Activated T-cell treated with anti-CD3 and anti-CD28 coated beads, Interleukin-2, amount 50 U/mL, for 48 hours (primary cell): ENCODE measurements at regions not wholly inside any gene's neighbourhood (a gene's known extent, or its start where the extent isn't known, plus 50 kb on each side); places are given as distances from the start of the nearest gene placed in this dataset.
"Not testable (repeated sequence)": the region's sequence is repeated elsewhere in the genome, so short reads cannot be mapped to it uniquely, and the experiment has no call there.

Experiments used
- DNase-seq, 2 experiments: peaks; one replicate each; pipeline ENCODE4 v3.0.0-alpha.2; 2020

GRCh38 chrX:112367065-112367464 is 284.5 kb upstream of the TRPC5 start:
- no peak for DNase-seq

GRCh38 chrX:112359906-112360305 is 277.3 kb upstream of the TRPC5 start:
- no peak for DNase-seq

GRCh38 chrX:112355931-112356330 is 273.4 kb upstream of the TRPC5 start:
- no peak for DNase-seq

GRCh38 chrX:112341598-112341997 is 259.0 kb upstream of the TRPC5 start:
- DNase-seq: no peak

GRCh38 chrX:112313201-112313600 is 230.6 kb upstream of the TRPC5 start:
- DNase-seq: no peak

- no peak for DNase-seq
These were observed 223.5 kb upstream of the TRPC5 start for GRCh38 chrX:112306027-112306426.

- DNase-seq: no peak
These were observed 197.4 kb upstream of the TRPC5 start for GRCh38 chrX:112279940-112280339.

- DNase-seq: no peak
These were observed 188.4 kb upstream of the TRPC5 start for GRCh38 chrX:112270991-112271390.

GRCh38 chrX:112266136-112266535 is 183.6 kb upstream of the TRPC5 start:
- DNase-seq: no peak

GRCh38 chrX:112259375-112259774 is 176.8 kb upstream of the TRPC5 start:
- DNase-seq: no peak

GRCh38 chrX:112254896-112255295 is 172.3 kb upstream of the TRPC5 start:
- no peak for DNase-seq

- DNase-seq: no peak
These were observed 165.1 kb upstream of the TRPC5 start for GRCh38 chrX:112247714-112248113.

GRCh38 chrX:112235547-112235946 is 153.0 kb upstream of the TRPC5 start:
- no peak for DNase-seq

GRCh38 chrX:112233164-112233563 is 150.6 kb upstream of the TRPC5 start:
- DNase-seq: no peak

- DNase-seq: not testable (repeated sequence)
These were observed 144.2 kb upstream of the TRPC5 start for GRCh38 chrX:112226795-112227194.

GRCh38 chrX:112223391-112223790 is 140.8 kb upstream of the TRPC5 start:
- no peak for DNase-seq

GRCh38 chrX:112218388-112218787 is 135.8 kb upstream of the TRPC5 start:
- no peak for DNase-seq

- DNase-seq: peak in 1 of 2 experiments; percentile 19
These were observed 128.9 kb upstream of the TRPC5 start for GRCh38 chrX:112211459-112211858.

GRCh38 chrX:112197840-112198239 is 115.3 kb upstream of the TRPC5 start:
- no peak for DNase-seq

- no peak for DNase-seq
These were observed 108.1 kb upstream of the TRPC5 start for GRCh38 chrX:112190646-112191045.

GRCh38 chrX:112181361-112181760 is 98.8 kb upstream of the TRPC5 start:
- DNase-seq: not testable (repeated sequence)

- no peak for DNase-seq
These were observed 81.8 kb upstream of the TRPC5 start for GRCh38 chrX:112164420-112164819.

- DNase-seq: no peak
These were observed 81.3 kb upstream of the TRPC5 start for GRCh38 chrX:112163906-112164305.

GRCh38 chrX:112148397-112148796 is 65.8 kb upstream of the TRPC5 start:
- DNase-seq: no peak

GRCh38 chrX:112147206-112147605 is 64.6 kb upstream of the TRPC5 start:
- DNase-seq: no peak

- no peak for DNase-seq
These were observed 54.7 kb upstream of the TRPC5 start for GRCh38 chrX:112137276-112137675.
